ENCODE measurements at regions not wholly inside any gene's neighbourhood (a gene's known extent, or its start where the extent isn't known, plus 50 kb on each side); places are given as distances from the start of the nearest gene placed in this dataset.

DNA sequence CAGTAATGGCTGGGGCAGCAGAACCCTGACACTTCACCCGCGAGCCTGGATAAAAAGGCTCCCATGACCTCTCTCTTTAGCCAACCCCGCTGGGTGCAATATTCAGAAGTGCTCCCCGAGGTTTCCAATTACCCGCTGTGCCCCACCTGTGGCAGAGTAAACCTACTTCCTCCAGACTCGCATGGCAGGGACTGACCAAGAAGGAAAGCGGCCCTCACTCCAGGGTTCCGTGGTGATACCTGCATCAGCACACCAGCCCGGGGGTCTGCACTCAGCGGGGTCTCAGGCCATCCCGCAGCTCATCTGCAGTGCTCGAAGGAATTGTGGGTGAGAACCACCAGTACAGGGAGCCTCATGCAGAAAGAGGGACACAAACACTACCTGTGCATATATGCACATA, 136.3 kb upstream of the FMN2 start:
- H3K4me3 ChIP-seq (ENCODE audit: low read depth, low read length) = no peak overlapping the region
- TF ChIP-seq, protein P1, sequence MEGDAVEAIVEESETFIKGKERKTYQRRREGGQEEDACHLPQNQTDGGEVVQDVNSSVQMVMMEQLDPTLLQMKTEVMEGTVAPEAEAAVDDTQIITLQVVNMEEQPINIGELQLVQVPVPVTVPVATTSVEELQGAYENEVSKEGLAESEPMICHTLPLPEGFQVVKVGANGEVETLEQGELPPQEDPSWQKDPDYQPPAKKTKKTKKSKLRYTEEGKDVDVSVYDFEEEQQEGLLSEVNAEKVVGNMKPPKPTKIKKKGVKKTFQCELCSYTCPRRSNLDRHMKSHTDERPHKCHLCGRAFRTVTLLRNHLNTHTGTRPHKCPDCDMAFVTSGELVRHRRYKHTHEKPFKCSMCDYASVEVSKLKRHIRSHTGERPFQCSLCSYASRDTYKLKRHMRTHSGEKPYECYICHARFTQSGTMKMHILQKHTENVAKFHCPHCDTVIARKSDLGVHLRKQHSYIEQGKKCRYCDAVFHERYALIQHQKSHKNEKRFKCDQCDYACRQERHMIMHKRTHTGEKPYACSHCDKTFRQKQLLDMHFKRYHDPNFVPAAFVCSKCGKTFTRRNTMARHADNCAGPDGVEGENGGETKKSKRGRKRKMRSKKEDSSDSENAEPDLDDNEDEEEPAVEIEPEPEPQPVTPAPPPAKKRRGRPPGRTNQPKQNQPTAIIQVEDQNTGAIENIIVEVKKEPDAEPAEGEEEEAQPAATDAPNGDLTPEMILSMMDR (IDR thresholded peaks at IDR 0.05; ENCODE audit: borderline replicate concordance, insufficient read depth, low read depth, low read length) = no peak

DNA sequence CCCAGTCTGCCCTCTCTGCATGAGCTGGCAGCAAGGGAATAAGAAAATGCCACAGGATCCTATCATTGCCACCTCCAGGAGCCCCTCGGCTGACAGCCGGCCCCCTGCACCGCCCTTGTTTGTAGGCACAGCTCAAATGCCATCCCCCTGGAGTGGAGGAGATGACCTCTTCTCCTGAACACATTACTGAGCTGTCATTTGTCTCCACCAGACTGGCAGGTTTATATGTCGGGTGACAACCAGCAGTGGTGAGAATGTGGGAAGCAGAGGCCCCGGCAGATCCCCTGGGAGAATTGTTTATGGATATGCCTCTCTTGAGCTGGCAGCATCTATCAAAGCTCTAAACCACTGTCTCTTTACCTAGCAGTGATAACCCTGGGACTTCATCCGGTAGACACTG, 135.4 kb upstream of the FMN2 start:
- no peak overlapping the region for H3K4me3 ChIP-seq (ENCODE audit: low read depth, low read length)
- TF ChIP-seq, protein P1 (IDR thresholded peaks at IDR 0.05; ENCODE audit: borderline replicate concordance, insufficient read depth, low read depth, low read length) = no peak

DNA sequence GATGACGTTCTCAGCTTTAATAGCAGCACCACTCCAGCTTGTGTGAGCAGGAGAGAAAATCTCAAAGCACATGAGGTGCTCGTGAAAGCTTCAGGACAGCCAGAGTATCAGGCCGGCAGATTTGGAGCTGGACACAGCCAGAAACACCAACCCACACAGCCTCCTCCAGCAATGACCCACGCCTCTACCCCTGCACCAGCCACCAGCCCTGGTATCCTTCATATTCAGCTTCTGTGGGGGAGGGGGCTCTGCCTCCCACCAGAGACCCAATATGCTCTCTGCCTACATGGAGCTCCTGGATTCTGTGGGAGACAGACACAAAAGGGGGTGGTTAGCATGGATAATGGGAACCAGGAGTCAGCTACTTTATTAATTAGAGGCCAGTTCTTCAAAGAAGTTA, 133.6 kb upstream of the FMN2 start:
- no peak overlapping the region for H3K4me3 ChIP-seq (ENCODE audit: low read depth, low read length)
- TF ChIP-seq, protein P1 (IDR thresholded peaks at IDR 0.05; ENCODE audit: borderline replicate concordance, insufficient read depth, low read depth, low read length) = no peak

DNA sequence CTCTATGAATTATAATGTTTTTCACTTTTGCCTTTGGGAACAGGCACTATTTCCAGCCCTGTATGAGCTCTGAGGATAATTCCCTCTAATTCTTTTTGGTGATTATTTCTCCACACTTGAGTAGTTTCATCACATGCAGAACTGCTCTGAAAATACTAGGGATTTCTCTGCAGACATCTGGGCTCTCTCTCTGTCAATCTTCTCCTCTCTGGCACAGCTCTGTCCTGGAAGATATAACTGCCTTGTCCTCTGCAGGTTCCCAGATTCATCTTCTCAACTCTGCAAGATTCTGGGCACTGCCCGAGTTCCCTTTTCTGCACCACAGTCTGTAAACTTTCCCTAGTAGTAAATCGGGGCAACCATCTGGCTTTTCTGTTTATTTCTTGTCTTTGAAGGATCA, 131.3 kb upstream of the FMN2 start:
- TF ChIP-seq, protein P1 (IDR thresholded peaks at IDR 0.05; ENCODE audit: borderline replicate concordance, insufficient read depth, low read depth, low read length) = no peak
- no peak overlapping the region for H3K4me3 ChIP-seq (ENCODE audit: low read depth, low read length)

DNA sequence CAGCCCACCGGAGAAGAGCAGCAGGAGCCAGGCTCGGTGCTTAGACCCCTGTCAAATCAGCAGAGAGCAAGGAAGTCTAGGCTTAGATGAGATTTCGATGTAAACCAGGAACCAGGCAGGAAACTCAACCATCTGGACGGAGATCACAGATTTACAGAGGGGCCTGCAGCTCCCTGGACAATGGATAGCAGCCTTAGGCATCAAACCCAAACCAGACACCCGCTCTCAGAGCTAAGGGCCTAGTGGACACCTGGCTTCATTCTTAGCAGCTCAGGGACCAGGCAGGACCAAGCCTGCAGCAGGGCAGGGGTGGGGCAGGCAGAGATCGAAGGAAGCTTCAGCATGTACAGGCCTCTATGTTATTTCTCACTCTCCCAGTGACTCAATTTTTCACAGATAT, 127.8 kb upstream of the FMN2 start:
- TF ChIP-seq, protein P1 (IDR thresholded peaks at IDR 0.05; ENCODE audit: borderline replicate concordance, insufficient read depth, low read depth, low read length) = no peak
- no peak overlapping the region for H3K4me3 ChIP-seq (ENCODE audit: low read depth, low read length)

DNA sequence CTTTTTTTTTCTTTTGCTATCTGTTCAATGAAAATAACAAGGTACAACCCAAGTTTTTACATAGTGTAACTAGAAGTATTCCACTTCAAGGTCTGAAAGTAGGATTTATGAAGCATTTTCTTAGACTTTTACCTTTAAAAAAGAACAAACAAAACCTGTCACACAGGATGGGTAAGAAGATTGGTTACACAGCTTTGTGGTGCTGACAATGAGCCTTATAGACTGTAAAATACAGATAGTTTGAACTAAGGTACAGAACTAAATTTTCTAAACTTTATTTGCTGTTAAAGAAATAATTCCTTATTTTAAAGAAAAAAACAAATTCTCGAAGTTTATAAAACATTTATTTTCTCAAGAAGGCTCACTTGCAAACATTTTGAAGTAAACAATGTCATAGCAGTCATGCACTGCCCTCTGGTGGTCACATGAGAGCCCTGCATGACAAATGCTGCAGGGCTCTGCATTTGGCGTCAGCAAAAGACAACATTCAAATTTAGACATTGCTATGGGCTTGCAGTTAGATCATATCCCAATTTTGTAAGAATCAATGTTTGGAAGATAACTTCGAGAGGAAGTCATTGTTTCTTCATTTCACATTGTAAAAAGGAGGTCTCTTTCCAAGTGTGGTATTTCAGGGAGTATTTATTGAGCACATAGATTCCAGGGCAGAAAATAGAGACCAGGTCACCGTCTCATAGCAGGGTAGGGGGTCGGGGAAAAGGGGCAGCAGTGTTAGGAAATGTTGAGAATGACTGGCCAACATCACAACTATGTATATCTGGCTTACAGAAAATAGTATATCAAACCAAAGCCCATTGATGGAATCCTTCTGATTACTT, 115.3 kb upstream of the FMN2 start:
- TF ChIP-seq, protein P1 (IDR thresholded peaks at IDR 0.05; ENCODE audit: borderline replicate concordance, insufficient read depth, low read depth, low read length) = peak; percentile 84

DNA sequence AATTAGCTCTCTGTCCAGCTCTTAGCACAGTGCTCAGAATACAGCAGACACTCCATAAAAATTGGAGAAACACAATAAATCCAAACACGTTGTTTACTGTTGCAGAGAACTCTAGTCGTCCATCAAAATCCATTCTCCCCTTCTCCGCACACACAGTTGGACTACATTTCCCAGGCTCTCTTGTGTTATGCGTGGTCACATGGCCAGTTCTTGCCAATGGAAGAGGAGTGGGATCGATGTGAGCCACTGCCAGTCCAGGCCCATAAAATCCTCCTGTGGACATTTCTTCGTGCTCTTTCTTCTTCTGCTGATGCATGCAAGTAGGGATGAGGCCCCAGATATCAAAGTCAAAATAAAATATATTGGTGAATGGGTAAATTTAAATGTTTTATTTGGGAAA, 114.3 kb upstream of the FMN2 start:
- H3K4me3 ChIP-seq (ENCODE audit: low read depth, low read length) = no peak overlapping the region
- TF ChIP-seq, protein P1 (IDR thresholded peaks at IDR 0.05; ENCODE audit: borderline replicate concordance, insufficient read depth, low read depth, low read length) = no peak

More for the DNA sequence above, 115.3 kb upstream of the FMN2 start:
- no peak overlapping the region for H3K4me3 ChIP-seq (ENCODE audit: low read depth, low read length)

Measured in GM12875 (cell line).